A673 (cell line): ENCODE measurements at regions not wholly inside any gene's neighbourhood (a gene's known extent, or its start where the extent isn't known, plus 50 kb on each side); places are given as distances from the start of the nearest gene placed in this dataset.

ENCODE experiments used
- CTCF ChIP-seq: fragments of 300-800, 200-600 bp; sonication (generic); conservative IDR thresholded peaks from 2 replicates; pipeline ENCODE4 v1.5.1; 2017; ENCODE audit warnings: low read depth, mild to moderate bottlenecking, antibody characterized with exemption, low read length, moderate library complexity, mixed read lengths
- EZH2 ChIP-seq: fragments of 200-600 bp; sonication (generic); IDR thresholded peaks from 2 replicates; pipeline ENCODE4 v1.6.1; 2017; ENCODE audit warnings: borderline replicate concordance, low read depth, mild to moderate bottlenecking, mixed read lengths, antibody characterized with exemption, low read length; ENCODE audit not compliant: poor library complexity, severe bottlenecking

- TF ChIP-seq CTCF (no peak), EZH2 (no peak)
These were observed 136.3 kb upstream of the PRICKLE1 start for GRCh38 chr12:42725809-42726208.
